Glutamatergic neuron (in vitro differentiated cells): ENCODE measurements at regions not wholly inside any gene's neighbourhood (a gene's known extent, or its start where the extent isn't known, plus 50 kb on each side); places are given as distances from the start of the nearest gene placed in this dataset.

Experiments
- DNase-seq: peaks from one replicate; pipeline ENCODE4 v3.0.0; 2022
- H3K27ac Mint-ChIP-seq: one replicate; pipeline ENCODE4 v1.8.0; 2020; ENCODE audit warnings: mild to moderate bottlenecking, mixed read lengths, inconsistent platforms; ENCODE audit not compliant: unreplicated experiment
- H3K27me3 Mint-ChIP-seq: one replicate; pipeline ENCODE4 v1.8.0; 2020; ENCODE audit warnings: mild to moderate bottlenecking, moderate library complexity, mixed read lengths, inconsistent platforms; ENCODE audit not compliant: unreplicated experiment
- H3K36me3 Mint-ChIP-seq: one replicate; pipeline ENCODE4 v1.8.0; 2020; ENCODE audit warnings: mild to moderate bottlenecking, mixed read lengths, inconsistent platforms; ENCODE audit not compliant: unreplicated experiment
- H3K4me1 Mint-ChIP-seq: one replicate; pipeline ENCODE4 v1.8.0; 2020; ENCODE audit warnings: mild to moderate bottlenecking, low read depth, mixed read lengths, inconsistent platforms; ENCODE audit not compliant: unreplicated experiment
- H3K4me3 Mint-ChIP-seq: one replicate; pipeline ENCODE4 v1.8.0; 2020; ENCODE audit warnings: mild to moderate bottlenecking, mixed read lengths, inconsistent platforms; ENCODE audit not compliant: unreplicated experiment
- H3K9me3 Mint-ChIP-seq: one replicate; pipeline ENCODE4 v1.8.0; 2020; ENCODE audit warnings: mild to moderate bottlenecking, moderate library complexity, mixed read lengths, inconsistent platforms; ENCODE audit not compliant: unreplicated experiment
- CTCF ChIP-seq: fragments of 200-600 bp; sonication (generic); IDR thresholded peaks from one replicate; pipeline ENCODE4 v1.5.0; 2021; ENCODE audit not compliant: partially characterized antibody, unreplicated experiment

- Mint-ChIP-seq H3K27me3 (no peaks in the 10 kb centered on the region), H3K9me3 (peaks cover 1% of the 10 kb centered on the region), H3K4me1 (no peaks in the 10 kb centered on the region), H3K36me3 (no peaks in the 10 kb centered on the region), H3K4me3 (no peak overlapping the region), H3K27ac (no peak overlapping the region)
- no peak for DNase-seq
- no peak for TF ChIP-seq CTCF
Observed at GRCh38 chr6:120648713-120649112, 685.6 kb downstream of the TBC1D32 start.

- no peaks in the 10 kb centered on the region for H3K36me3 Mint-ChIP-seq
Observed at GRCh38 chr6:120646101-120646500, 688.2 kb downstream of the TBC1D32 start.

GRCh38 chr6:120632975-120633374, 701.3 kb downstream of the TBC1D32 start:
- H3K27ac Mint-ChIP-seq, result no peak overlapping the region
- no peaks in the 10 kb centered on the region for H3K27me3 Mint-ChIP-seq
- DNase-seq, result no peak
- H3K36me3 Mint-ChIP-seq, result no peaks in the 10 kb centered on the region
- H3K4me3 Mint-ChIP-seq, result no peak overlapping the region
- no peaks in the 10 kb centered on the region for H3K4me1 Mint-ChIP-seq
- no peak for TF ChIP-seq CTCF
- no peaks in the 10 kb centered on the region for H3K9me3 Mint-ChIP-seq

More at GRCh38 chr6:120646101-120646500, 688.2 kb downstream of the TBC1D32 start:
- Mint-ChIP-seq H3K27me3 (no peaks in the 10 kb centered on the region), H3K9me3 (peaks cover 1% of the 10 kb centered on the region), H3K4me3 (no peak overlapping the region), H3K4me1 (no peaks in the 10 kb centered on the region), H3K27ac (no peak overlapping the region)
- no peak for TF ChIP-seq CTCF
- no peak for DNase-seq

GRCh38 chr6:120627612-120628011, 706.7 kb downstream of the TBC1D32 start:
- H3K36me3 Mint-ChIP-seq, result peaks cover 5% of the 10 kb centered on the region
- H3K4me3 Mint-ChIP-seq, result no peak overlapping the region
- DNase-seq, result no peak
- no peak overlapping the region for H3K27ac Mint-ChIP-seq
- H3K27me3 Mint-ChIP-seq, result no peaks in the 10 kb centered on the region
- no peak for TF ChIP-seq CTCF
- H3K9me3 Mint-ChIP-seq, result peaks cover 1% of the 10 kb centered on the region
- H3K4me1 Mint-ChIP-seq, result no peaks in the 10 kb centered on the region

GRCh38 chr6:120622127-120622631, 712.1 kb downstream of the TBC1D32 start:
- no peaks in the 10 kb centered on the region for H3K9me3 Mint-ChIP-seq
- H3K4me1 Mint-ChIP-seq, result no peaks in the 10 kb centered on the region
- no peak overlapping the region for H3K4me3 Mint-ChIP-seq
- no peak for DNase-seq
- no peaks in the 10 kb centered on the region for H3K36me3 Mint-ChIP-seq
- TF ChIP-seq CTCF, result no peak
- H3K27me3 Mint-ChIP-seq, result no peaks in the 10 kb centered on the region
- H3K27ac Mint-ChIP-seq, result no peak overlapping the region
